GM12892 (cell line): ENCODE measurements at regions not wholly inside any gene's neighbourhood (a gene's known extent, or its start where the extent isn't known, plus 50 kb on each side); places are given as distances from the start of the nearest gene placed in this dataset.

Experiments used
- POLR2A ChIP-seq: IDR thresholded peaks from 2 replicates; pipeline ENCODE4 v1.6.1; 2011; ENCODE audit warnings: low read depth, low read length, control low read depth
- TAF1 ChIP-seq: IDR thresholded peaks from 2 replicates; pipeline ENCODE4 v1.6.1; 2011; ENCODE audit warnings: low read depth, mild to moderate bottlenecking, control low read depth, low read length, borderline replicate concordance

DNA sequence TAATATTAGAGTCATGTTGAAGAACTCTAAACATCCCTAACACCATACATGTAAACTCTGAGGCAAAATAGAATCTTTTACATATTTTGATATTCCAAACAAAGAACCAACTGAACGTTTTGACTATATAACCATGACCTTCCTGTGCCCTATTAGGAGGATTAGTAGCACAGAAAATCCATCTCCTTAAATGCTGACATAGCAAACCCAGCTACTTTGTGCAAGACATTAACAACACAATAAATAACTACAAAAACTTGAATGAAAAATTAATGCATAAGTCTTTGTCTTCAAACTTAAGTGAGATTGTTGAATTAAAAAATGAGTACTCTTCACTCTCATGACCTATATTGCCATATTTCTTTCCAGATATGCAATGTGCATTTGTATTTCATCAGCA is 450.0 kb upstream of the PDZRN3 start:
- TF ChIP-seq POLR2A (no peak), TAF1 (no peak)
